ENCODE measurements at regions not wholly inside any gene's neighbourhood (a gene's known extent, or its start where the extent isn't known, plus 50 kb on each side); places are given as distances from the start of the nearest gene placed in this dataset.

- DNase-seq (no peak), ATAC-seq (no peak)
Observed at GRCh38 chr3:156620901-156621300, 53.5 kb upstream of the TIPARP start.

GRCh38 chr3:156620260-156620659, 54.1 kb upstream of the TIPARP start:
- DNase-seq (no peak), ATAC-seq (no peak)

- DNase-seq: no peak
Observed at GRCh38 chr3:156619376-156619775, 55.0 kb upstream of the TIPARP start.

GRCh38 chr3:156617781-156618180, 56.6 kb upstream of the TIPARP start:
- no peak for DNase-seq
- peak; percentile 32 for ATAC-seq

More at GRCh38 chr3:156619376-156619775, 55.0 kb upstream of the TIPARP start:
- no peak for ATAC-seq

- DNase-seq (no peak), ATAC-seq (peak; percentile 25)
Observed at GRCh38 chr3:156617145-156617544, 57.2 kb upstream of the TIPARP start.

- ATAC-seq: peak; percentile 87
- DNase-seq: peak; percentile 26
Observed at GRCh38 chr3:156615592-156616173, 58.7 kb upstream of the TIPARP start.

GRCh38 chr3:156614642-156615511, 59.5 kb upstream of the TIPARP start:
- DNase-seq (no peak), ATAC-seq (no peak)

- DNase-seq (no peak), ATAC-seq (no peak)
Observed at GRCh38 chr3:156612903-156613302, 58.0 kb upstream of the SSR3 start.

- DNase-seq (no peak), ATAC-seq (no peak)
Observed at GRCh38 chr3:156611870-156612494, 57.1 kb upstream of the SSR3 start.

GRCh38 chr3:156610154-156610553, 55.2 kb upstream of the SSR3 start:
- DNase-seq (no peak), ATAC-seq (no peak)

GRCh38 chr3:156609546-156609945, 54.6 kb upstream of the SSR3 start:
- ATAC-seq: no peak
- no peak for DNase-seq

GRCh38 chr3:156608601-156609514, 53.9 kb upstream of the SSR3 start:
- no peak for ATAC-seq

GRCh38 chr3:156606729-156607128, 51.8 kb upstream of the SSR3 start:
- ATAC-seq (peak; percentile 22), DNase-seq (no peak)

More at GRCh38 chr3:156608601-156609514, 53.9 kb upstream of the SSR3 start:
- no peak for DNase-seq

- no peak for ATAC-seq
- DNase-seq: no peak
Observed at GRCh38 chr3:156605686-156606605, 51.0 kb upstream of the SSR3 start.

GRCh38 chr3:156604642-156605144, 49.8 kb upstream of the SSR3 start:
- DNase-seq: no peak
- ATAC-seq: no peak

All from stimulated activated naive CD8-positive, alpha-beta T cell treated with anti-CD3 and anti-CD28 coated beads, Interleukin-15, Interleukin-2, amounts not matched to agents 100 U/mL and 50 U/mL, for 24 hours (primary cell).